HepG2 (cell line): ENCODE measurements at regions not wholly inside any gene's neighbourhood (a gene's known extent, or its start where the extent isn't known, plus 50 kb on each side); places are given as distances from the start of the nearest gene placed in this dataset.

Experiments
- ATAC-seq: fragments of 200-7000 bp; cut with Tn5 transposase; 3 replicates; pipeline ENCODE4 v1.9.1; 2020; ENCODE audit warnings: mild to moderate bottlenecking, moderate library complexity
- BruUV-seq: library from RNA; stranded (reverse); fragments of 400-500 nt; replicated peaks from 2 replicates; lab custom pipeline; 2021; lab: Mats Ljungman, UMichigan
- CTCF ChIA-PET: fragments of 300-600 bp; formaldehyde crosslinking; extraction: SDS; loops from one replicate; lab custom pipeline; 2021; ENCODE audit warnings: low total read pairs, inconsistent platforms, low intra/inter-chr PET ratio; lab: Yijun Ruan, JAX
- POLR2A ChIA-PET: fragments of 350-600 bp; sonication (Branson Sonifier 250); formaldehyde crosslinking; loops from one replicate; lab custom pipeline; 2020; ENCODE audit warnings: antibody characterized with exemption, inconsistent platforms; lab: Yijun Ruan, JAX
- DNase-seq: peaks from one replicate; pipeline ENCODE4 v3.0.0-alpha.2; 2015; ENCODE audit warnings: low spot score
- FAIRE-seq: peaks from 3 replicates; lab custom pipeline; 2011; peaks lifted over from hg19 to GRCh38; lab: Jason Lieb, UNC
- H2AFZ ChIP-seq: one replicate; pipeline ENCODE4 v1.6.1; 2011; ENCODE audit warnings: low read length, inconsistent platforms
- H3K27ac ChIP-seq: fragments of 300-600 bp; 3 replicates; pipeline ENCODE4 v1.8.0; 2011; ENCODE audit warnings: mixed run types, mild to moderate bottlenecking, mixed read lengths, low read length, inconsistent platforms; ENCODE audit not compliant: insufficient read depth; ENCODE audit errors: extremely low read length
- H3K27me3 ChIP-seq, 2 experiments: fragments of 200-600 bp in 1 of 2; 2 replicates in 1 of 2; 3 replicates in 1 of 2; pipeline versions ENCODE4 v1.6.0 to v1.8.0; 2011; ENCODE audit warnings: low read length in 2 of 2, mild to moderate bottlenecking in 2 of 2, moderate library complexity in 2 of 2, inconsistent platforms in 1 of 2; ENCODE audit not compliant: insufficient read depth in 2 of 2, control insufficient read depth in 1 of 2
- H3K36me3 ChIP-seq, 2 experiments: fragments of 200-600 bp in 1 of 2; replicated peaks in 1 of 2; 2 replicates in 1 of 2; 3 replicates in 1 of 2; pipeline versions ENCODE4 v1.5.1 to v1.8.0; 2011; ENCODE audit warnings: low read length in 2 of 2, inconsistent platforms in 1 of 2; ENCODE audit not compliant: insufficient read depth in 2 of 2, control insufficient read depth in 1 of 2
- H3K4me1 ChIP-seq: 2 replicates; pipeline ENCODE4 v1.5.1; 2012; ENCODE audit warnings: low read length, inconsistent platforms; ENCODE audit not compliant: insufficient read depth
- H3K4me2 ChIP-seq: 2 replicates; pipeline ENCODE4 v1.6.0; 2011; ENCODE audit warnings: low read depth, low read length, inconsistent platforms
- H3K4me3 ChIP-seq, 3 experiments: fragments of 200-600 bp in 1 of 3; sonication (generic), shearing (Covaris generic) in 1 of 3; replicated peaks in 1 of 3; 2 replicates each; pipeline ENCODE4 v1.5.1; 2011 to 2016; ENCODE audit warnings: low read length in 3 of 3, inconsistent platforms in 2 of 3, low read depth in 2 of 3, mild to moderate bottlenecking in 2 of 3, control low read depth in 1 of 3, mixed read lengths in 1 of 3; ENCODE audit not compliant: insufficient read depth in 1 of 3
- H3K79me2 ChIP-seq: one replicate; pipeline ENCODE4 v1.6.1; 2011; ENCODE audit warnings: low read length, inconsistent platforms; ENCODE audit not compliant: insufficient read depth
- H3K9ac ChIP-seq: 2 replicates; pipeline ENCODE4 v1.6.0; 2011; ENCODE audit warnings: mild to moderate bottlenecking, low read depth, low read length, inconsistent platforms; ENCODE audit not compliant: insufficient read depth
- H3K9me3 ChIP-seq: 2 replicates; pipeline ENCODE4 v1.5.1; 2012; ENCODE audit warnings: mild to moderate bottlenecking, low read length
- H4K20me1 ChIP-seq: 2 replicates; pipeline ENCODE4 v1.6.0; 2011; ENCODE audit warnings: inconsistent platforms, mild to moderate bottlenecking, low read length, moderate library complexity; ENCODE audit not compliant: insufficient read depth
- KDM4B ChIP-seq: sonication (generic); formaldehyde crosslinking; IDR thresholded peaks from 2 replicates; pipeline ENCODE4 v1.4.0; 2020; ENCODE audit warnings: missing genetic modification reagents
- MAZ ChIP-seq, 2 experiments: sonication (generic) in 1 of 2; formaldehyde crosslinking in 1 of 2; IDR thresholded peaks; 2 replicates each; pipeline versions ENCODE4 v1.5.0 to v1.6.1; 2012 to 2020; ENCODE audit warnings: low read depth in 2 of 2, mild to moderate bottlenecking in 2 of 2, borderline replicate concordance in 1 of 2, improper control_type of control experiment in 1 of 2, low read length in 1 of 2, missing genetic modification reagents in 1 of 2, moderate library complexity in 1 of 2
- SAFB2 ChIP-seq: sonication (generic); formaldehyde crosslinking; IDR thresholded peaks from 2 replicates; pipeline ENCODE4 v1.5.1; 2020; ENCODE audit warnings: missing genetic modification reagents, low read depth, mild to moderate bottlenecking, borderline replicate concordance
- SMAD9 ChIP-seq: sonication (generic); formaldehyde crosslinking; IDR thresholded peaks from 2 replicates; pipeline ENCODE4 v1.5.1; 2020; ENCODE audit warnings: mild to moderate bottlenecking, missing genetic modification reagents
- TCF7L2 ChIP-seq: IDR thresholded peaks from 2 replicates; pipeline ENCODE4 v1.6.1; 2011; ENCODE audit warnings: mild to moderate bottlenecking, low read depth, low read length, moderate library complexity
- WIZ ChIP-seq: sonication (generic); formaldehyde crosslinking; IDR thresholded peaks from 2 replicates; pipeline ENCODE4 v1.5.1; 2020; ENCODE audit warnings: mild to moderate bottlenecking, missing genetic modification reagents
- ZBTB21 ChIP-seq: sonication (generic); formaldehyde crosslinking; IDR thresholded peaks from 2 replicates; pipeline ENCODE4 v1.4.0; 2020; ENCODE audit warnings: missing genetic modification reagents
- ZNF33A ChIP-seq: sonication (generic); formaldehyde crosslinking; IDR thresholded peaks from 2 replicates; pipeline ENCODE4 v1.5.1; 2020; ENCODE audit warnings: missing genetic modification reagents, mild to moderate bottlenecking, moderate library complexity, borderline replicate concordance
- ZNF546 ChIP-seq: sonication (generic); formaldehyde crosslinking; conservative IDR thresholded peaks from 2 replicates; pipeline ENCODE4 v1.8.1; 2023; ENCODE audit warnings: mild to moderate bottlenecking, missing genetic modification reagents
- ZNF570 ChIP-seq: sonication (generic); formaldehyde crosslinking; IDR thresholded peaks from 2 replicates; pipeline ENCODE4 v1.4.0; 2020; ENCODE audit warnings: mild to moderate bottlenecking, missing genetic modification reagents, borderline replicate concordance
- ZSCAN12 ChIP-seq: sonication (generic); formaldehyde crosslinking; IDR thresholded peaks from 2 replicates; pipeline ENCODE4 v1.9.0; 2021; ENCODE audit warnings: mild to moderate bottlenecking, missing genetic modification reagents
- WGBS: methylation state at CpG from one replicate; pipeline ENCODE4 v1.1.6; 2017; ENCODE audit warnings: low lambda C conversion rate; 5-methylcytosine and 5-hydroxymethylcytosine counted together
- in situ Hi-C: cut with HindIII; loops from 2 replicates; pipeline ENCODE4 v1.10.0; 2017; ENCODE audit warnings: low pct_unique_long_range_greater_than_20kb; ENCODE audit not compliant: extremely low pct_ligation_motif_present
- intact Hi-C: fragments of 100-400 bp; cut with micrococcal nuclease; formaldehyde crosslinking; loops from one replicate; pipeline ENCODE4 v1.10.0; 2022; ENCODE audit not compliant: unreplicated experiment
- TF ChIP-seq, protein P1 (sequence below): IDR thresholded peaks from 2 replicates; pipeline ENCODE4 v1.6.1; 2016; ENCODE audit warnings: mild to moderate bottlenecking, missing biosample characterization, missing genetic modification reagents
- TF ChIP-seq, protein P2 (sequence below): sonication (generic); formaldehyde crosslinking; conservative IDR thresholded peaks from 2 replicates; pipeline ENCODE4 v1.4.0; 2020; ENCODE audit warnings: missing genetic modification reagents
- TF ChIP-seq, protein P3 (sequence below), 2 experiments: IDR thresholded peaks; 2 replicates each; pipeline ENCODE4 v1.6.1; 2011 to 2012; ENCODE audit warnings: low read length in 2 of 2, borderline replicate concordance in 1 of 2, low read depth in 1 of 2, mild to moderate bottlenecking in 1 of 2, moderate library complexity in 1 of 2
- TF ChIP-seq, protein P4 (sequence below): conservative IDR thresholded peaks from 2 replicates; pipeline ENCODE4 v1.6.1; 2018; ENCODE audit warnings: missing genetic modification reagents

DNA sequence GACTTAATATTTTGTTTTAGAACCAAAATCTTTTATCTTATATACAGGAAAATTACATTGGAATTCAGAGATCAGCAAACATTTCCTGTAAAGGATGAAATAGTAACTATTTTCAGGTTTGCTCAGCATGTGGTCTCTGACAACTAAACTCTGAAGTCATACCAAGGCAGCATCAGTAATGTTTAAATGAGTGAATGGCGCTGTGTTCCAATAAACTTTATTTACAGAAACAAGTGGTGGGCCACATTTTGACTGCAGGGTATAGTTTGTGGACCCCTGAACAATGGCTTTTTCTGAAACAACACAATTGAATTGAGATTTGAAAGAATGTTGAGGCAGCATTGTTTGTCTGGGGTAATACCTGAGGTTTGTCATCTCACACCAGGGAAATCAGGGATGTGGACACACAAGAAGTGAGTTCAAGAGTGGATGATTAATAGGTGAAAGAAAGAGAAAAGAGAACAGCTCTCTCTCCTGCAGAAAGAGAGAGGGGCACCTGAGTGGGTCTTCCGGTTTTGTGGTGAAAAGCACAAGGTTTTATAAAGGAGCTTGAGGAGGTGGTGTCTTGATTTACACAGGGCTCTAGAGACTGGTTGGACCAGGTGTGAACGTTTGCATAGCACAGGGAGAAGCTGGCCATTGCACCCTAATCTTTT is 113.5 kb upstream of the VPREB1 start:
- no TSS peak for BruUV-seq
- Histone ChIP-seq H3K36me3 (no peaks in the 10 kb centered on the region), H3K4me1 (no peaks in the 10 kb centered on the region), H3K79me2 (no peaks in the 10 kb centered on the region), H3K27ac (no peak overlapping the region), H3K4me3 (no peak overlapping the region), H2AFZ (no peak overlapping the region), H3K9me3 (no peaks in the 10 kb centered on the region), H3K4me2 (no peak overlapping the region), H4K20me1 (no peaks in the 10 kb centered on the region), H3K9ac (no peak overlapping the region), H3K27me3 (peaks cover 0 to 16% of the 10 kb centered on the region in 2 experiments; a peak in 2 of 5 replicates)
- in situ Hi-C loops, result no loop called here
- intact Hi-C loops, result no loop called here
- POLR2A ChIA-PET, result no interaction called here
- DNase-seq, result no peak
- no peak for ATAC-seq
- CTCF ChIA-PET, result no interaction called here
- 0% methylated on average over 3 of the region's 3 CpGs for WGBS
- FAIRE-seq, result no peak
- TF ChIP-seq SAFB2 (CRISPR knock-in tag), result no peak
- no peak for TF ChIP-seq TCF7L2
- no peak for TF ChIP-seq ZNF546 (CRISPR knock-in tag)
- TF ChIP-seq, protein P1, sequence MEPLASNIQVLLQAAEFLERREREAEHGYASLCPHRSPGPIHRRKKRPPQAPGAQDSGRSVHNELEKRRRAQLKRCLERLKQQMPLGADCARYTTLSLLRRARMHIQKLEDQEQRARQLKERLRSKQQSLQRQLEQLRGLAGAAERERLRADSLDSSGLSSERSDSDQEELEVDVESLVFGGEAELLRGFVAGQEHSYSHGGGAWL (CRISPR knock-in tag), result no peak
- TF ChIP-seq MAZ (IDR thresholded peaks at IDR 0.05; ENCODE audit: borderline replicate concordance, low read depth, low read length), result no peak
- TF ChIP-seq MAZ (CRISPR knock-in tag; IDR thresholded peaks at IDR 0.05; ENCODE audit: low read depth), result no peak
- no peak for TF ChIP-seq ZNF33A (CRISPR knock-in tag)
- no peak for TF ChIP-seq ZNF570
- TF ChIP-seq, protein P2, sequence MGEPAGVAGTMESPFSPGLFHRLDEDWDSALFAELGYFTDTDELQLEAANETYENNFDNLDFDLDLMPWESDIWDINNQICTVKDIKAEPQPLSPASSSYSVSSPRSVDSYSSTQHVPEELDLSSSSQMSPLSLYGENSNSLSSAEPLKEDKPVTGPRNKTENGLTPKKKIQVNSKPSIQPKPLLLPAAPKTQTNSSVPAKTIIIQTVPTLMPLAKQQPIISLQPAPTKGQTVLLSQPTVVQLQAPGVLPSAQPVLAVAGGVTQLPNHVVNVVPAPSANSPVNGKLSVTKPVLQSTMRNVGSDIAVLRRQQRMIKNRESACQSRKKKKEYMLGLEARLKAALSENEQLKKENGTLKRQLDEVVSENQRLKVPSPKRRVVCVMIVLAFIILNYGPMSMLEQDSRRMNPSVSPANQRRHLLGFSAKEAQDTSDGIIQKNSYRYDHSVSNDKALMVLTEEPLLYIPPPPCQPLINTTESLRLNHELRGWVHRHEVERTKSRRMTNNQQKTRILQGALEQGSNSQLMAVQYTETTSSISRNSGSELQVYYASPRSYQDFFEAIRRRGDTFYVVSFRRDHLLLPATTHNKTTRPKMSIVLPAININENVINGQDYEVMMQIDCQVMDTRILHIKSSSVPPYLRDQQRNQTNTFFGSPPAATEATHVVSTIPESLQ (CRISPR knock-in tag), result no peak
- TF ChIP-seq, protein P3, sequence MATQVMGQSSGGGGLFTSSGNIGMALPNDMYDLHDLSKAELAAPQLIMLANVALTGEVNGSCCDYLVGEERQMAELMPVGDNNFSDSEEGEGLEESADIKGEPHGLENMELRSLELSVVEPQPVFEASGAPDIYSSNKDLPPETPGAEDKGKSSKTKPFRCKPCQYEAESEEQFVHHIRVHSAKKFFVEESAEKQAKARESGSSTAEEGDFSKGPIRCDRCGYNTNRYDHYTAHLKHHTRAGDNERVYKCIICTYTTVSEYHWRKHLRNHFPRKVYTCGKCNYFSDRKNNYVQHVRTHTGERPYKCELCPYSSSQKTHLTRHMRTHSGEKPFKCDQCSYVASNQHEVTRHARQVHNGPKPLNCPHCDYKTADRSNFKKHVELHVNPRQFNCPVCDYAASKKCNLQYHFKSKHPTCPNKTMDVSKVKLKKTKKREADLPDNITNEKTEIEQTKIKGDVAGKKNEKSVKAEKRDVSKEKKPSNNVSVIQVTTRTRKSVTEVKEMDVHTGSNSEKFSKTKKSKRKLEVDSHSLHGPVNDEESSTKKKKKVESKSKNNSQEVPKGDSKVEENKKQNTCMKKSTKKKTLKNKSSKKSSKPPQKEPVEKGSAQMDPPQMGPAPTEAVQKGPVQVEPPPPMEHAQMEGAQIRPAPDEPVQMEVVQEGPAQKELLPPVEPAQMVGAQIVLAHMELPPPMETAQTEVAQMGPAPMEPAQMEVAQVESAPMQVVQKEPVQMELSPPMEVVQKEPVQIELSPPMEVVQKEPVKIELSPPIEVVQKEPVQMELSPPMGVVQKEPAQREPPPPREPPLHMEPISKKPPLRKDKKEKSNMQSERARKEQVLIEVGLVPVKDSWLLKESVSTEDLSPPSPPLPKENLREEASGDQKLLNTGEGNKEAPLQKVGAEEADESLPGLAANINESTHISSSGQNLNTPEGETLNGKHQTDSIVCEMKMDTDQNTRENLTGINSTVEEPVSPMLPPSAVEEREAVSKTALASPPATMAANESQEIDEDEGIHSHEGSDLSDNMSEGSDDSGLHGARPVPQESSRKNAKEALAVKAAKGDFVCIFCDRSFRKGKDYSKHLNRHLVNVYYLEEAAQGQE (IDR thresholded peaks at IDR 0.05; ENCODE audit: borderline replicate concordance in 1 of 2, low read depth in 1 of 2, low read length in 2 of 2), result no peak
- TF ChIP-seq WIZ (CRISPR knock-in tag), result no peak
- TF ChIP-seq ZBTB21, result no peak
- TF ChIP-seq, protein P4, sequence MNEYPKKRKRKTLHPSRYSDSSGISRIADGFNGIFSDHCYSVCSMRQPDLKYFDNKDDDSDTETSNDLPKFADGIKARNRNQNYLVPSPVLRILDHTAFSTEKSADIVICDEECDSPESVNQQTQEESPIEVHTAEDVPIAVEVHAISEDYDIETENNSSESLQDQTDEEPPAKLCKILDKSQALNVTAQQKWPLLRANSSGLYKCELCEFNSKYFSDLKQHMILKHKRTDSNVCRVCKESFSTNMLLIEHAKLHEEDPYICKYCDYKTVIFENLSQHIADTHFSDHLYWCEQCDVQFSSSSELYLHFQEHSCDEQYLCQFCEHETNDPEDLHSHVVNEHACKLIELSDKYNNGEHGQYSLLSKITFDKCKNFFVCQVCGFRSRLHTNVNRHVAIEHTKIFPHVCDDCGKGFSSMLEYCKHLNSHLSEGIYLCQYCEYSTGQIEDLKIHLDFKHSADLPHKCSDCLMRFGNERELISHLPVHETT, result no peak
- no peak for TF ChIP-seq ZSCAN12
- TF ChIP-seq SMAD9, result no peak
- TF ChIP-seq KDM4B (CRISPR knock-in tag), result no peak
